Mesodermal cell (in vitro differentiated cells): ENCODE measurements at regions not wholly inside any gene's neighbourhood (a gene's known extent, or its start where the extent isn't known, plus 50 kb on each side); places are given as distances from the start of the nearest gene placed in this dataset.
"Not testable (repeated sequence)": the region's sequence is repeated elsewhere in the genome, so short reads cannot be mapped to it uniquely, and the experiment has no call there.

ENCODE experiments used
- H3K27ac ChIP-seq: 2 replicates; pipeline ENCODE4 v1.7.0; 2013; ENCODE audit warnings: mild to moderate bottlenecking, low read depth, low read length, moderate library complexity; ENCODE audit not compliant: severe bottlenecking
- H3K36me3 ChIP-seq: 2 replicates; pipeline ENCODE4 v1.7.1; 2013; ENCODE audit warnings: mild to moderate bottlenecking, low read length, moderate library complexity; ENCODE audit not compliant: control insufficient read depth, insufficient read depth
- H3K4me1 ChIP-seq: one replicate; pipeline ENCODE4 v1.7.1; 2013; ENCODE audit warnings: mild to moderate bottlenecking, low read length; ENCODE audit not compliant: insufficient read depth, control insufficient read depth, poor library complexity, severe bottlenecking
- H3K4me3 ChIP-seq: 2 replicates; pipeline ENCODE4 v1.7.0; 2013; ENCODE audit warnings: low read length, control low read depth, mild to moderate bottlenecking; ENCODE audit not compliant: insufficient read depth, poor library complexity, severe bottlenecking; ENCODE audit errors: extremely low read depth
- H3K9me3 ChIP-seq: 2 replicates; pipeline ENCODE4 v1.7.1; 2013; ENCODE audit warnings: mild to moderate bottlenecking, low read length, moderate library complexity; ENCODE audit not compliant: control insufficient read depth
- WGBS, 2 experiments: methylation state at CpG; one replicate each; pipeline ENCODE4 v1.1.5; 2013; ENCODE audit warnings: missing lambda C conversion rate in 2 of 2; ENCODE audit not compliant: insufficient coverage in 2 of 2; 5-methylcytosine and 5-hydroxymethylcytosine counted together

DNA sequence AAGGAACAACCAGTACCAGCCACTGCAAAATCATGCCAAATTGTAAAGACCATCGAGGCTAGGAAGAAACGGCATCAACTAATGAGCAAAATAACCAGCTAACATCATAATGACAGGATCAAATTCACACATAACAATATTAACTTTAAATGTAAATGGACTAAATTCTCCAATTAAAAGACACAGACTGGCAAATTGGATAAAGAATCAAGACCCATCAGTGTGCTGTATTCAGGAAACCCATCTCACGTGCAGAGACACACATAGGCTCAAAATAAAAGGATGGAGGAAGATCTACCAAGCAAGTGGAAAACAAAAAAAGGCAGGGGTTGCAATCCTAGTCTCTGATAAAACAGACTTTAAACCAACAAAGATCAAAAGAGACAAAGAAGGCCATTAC lies 97.6 kb downstream of the GPX5 start:
- H3K36me3 ChIP-seq, H3K9me3 ChIP-seq, H3K4me3 ChIP-seq, H3K27ac ChIP-seq, H3K4me1 ChIP-seq: not testable (repeated sequence)
- no CpG with 5 or more reads among the region's 3 CpGs for whole genome bisulfite sequencing, 2 experiments

GRCh38 chr6:28626386-28626785 lies 100.7 kb downstream of the GPX5 start:
- H3K27ac ChIP-seq, H3K4me3 ChIP-seq, H3K9me3 ChIP-seq, H3K36me3 ChIP-seq, H3K4me1 ChIP-seq: not testable (repeated sequence)
- no CpG with 5 or more reads among the region's 2 CpGs for WGBS, 2 experiments

GRCh38 chr6:28632326-28632851 lies 106.7 kb downstream of the GPX5 start:
- WGBS, 2 experiments, result 88 to 89% methylated on average over 3 of the region's 5 CpGs
- no peaks in the 10 kb centered on the region for H3K36me3 ChIP-seq

DNA sequence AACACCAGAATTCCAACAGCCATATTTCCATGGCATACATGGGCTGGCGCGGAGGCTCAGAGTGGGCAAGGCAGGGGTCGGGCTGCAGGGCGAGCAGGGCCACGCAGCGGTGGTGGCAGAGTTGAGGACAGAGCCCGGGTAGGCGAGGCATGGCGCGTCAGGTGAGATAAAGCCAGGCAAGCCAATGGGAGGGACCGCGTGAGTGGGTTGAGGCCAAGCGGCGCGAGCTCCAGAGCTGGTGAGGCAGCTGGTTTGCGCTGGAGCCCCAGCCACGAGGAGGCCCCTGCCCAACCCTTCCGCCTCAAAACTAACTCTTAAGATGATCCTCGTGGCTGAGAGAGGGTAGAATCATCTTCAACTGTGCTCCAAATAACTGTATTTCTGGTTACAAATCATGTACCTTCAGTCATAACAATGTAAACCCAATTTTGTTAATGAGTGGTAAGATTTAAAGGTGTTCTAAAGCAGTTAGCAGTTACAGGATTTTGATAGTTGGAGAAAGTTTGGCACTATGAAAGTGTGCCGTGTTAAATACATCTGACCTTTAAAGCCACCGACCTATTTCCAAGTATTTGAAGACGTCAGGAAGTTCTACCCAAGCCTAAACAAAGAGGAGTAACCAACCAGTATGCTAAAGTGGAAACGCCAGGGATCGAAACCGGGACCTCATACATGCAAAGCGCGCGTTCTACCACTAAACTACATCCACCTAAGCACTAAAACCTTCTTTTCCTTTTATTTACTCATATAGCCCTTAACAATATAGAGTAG lies 107.9 kb downstream of the GPX5 start:
- H3K4me1 ChIP-seq, result no peaks in the 10 kb centered on the region
- H3K4me3 ChIP-seq, result no peak overlapping the region
- no peaks in the 10 kb centered on the region for H3K36me3 ChIP-seq
- WGBS, 2 experiments, result 92 to 96% methylated on average over 23 to 26 of the region's 28 CpGs
- H3K27ac ChIP-seq, result no peak overlapping the region
- no peaks in the 10 kb centered on the region for H3K9me3 ChIP-seq

More at GRCh38 chr6:28632326-28632851, 106.7 kb downstream of the GPX5 start:
- Histone ChIP-seq H3K4me3 (no peak overlapping the region), H3K9me3 (no peaks in the 10 kb centered on the region), H3K27ac (no peak overlapping the region), H3K4me1 (no peaks in the 10 kb centered on the region)

DNA sequence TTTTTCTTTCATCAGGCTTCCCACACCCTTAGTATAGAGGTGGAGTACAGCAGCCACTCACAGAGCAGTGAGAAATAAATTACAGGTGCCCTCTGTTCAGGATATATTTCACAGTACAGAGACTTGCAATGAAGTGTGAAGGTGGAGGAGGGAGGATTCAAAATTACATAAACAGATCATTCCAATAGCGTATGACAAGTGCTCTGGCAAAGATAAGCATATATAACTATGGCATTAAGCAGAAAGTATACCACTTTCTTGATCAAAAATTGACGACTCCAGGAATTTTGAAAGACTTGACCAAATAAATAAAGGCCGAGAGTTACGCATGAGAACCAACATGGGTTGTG lies 108.7 kb downstream of the GPX5 start:
- peak overlapping the region; percentile 54 for H3K4me3 ChIP-seq
- 16 to 30% methylated on average over 3 of the region's 4 CpGs for WGBS, 2 experiments
- H3K9me3 ChIP-seq, result no peaks in the 10 kb centered on the region
- H3K36me3 ChIP-seq, result no peaks in the 10 kb centered on the region
- no peak overlapping the region for H3K27ac ChIP-seq
- H3K4me1 ChIP-seq, result no peaks in the 10 kb centered on the region

- 1% methylated on average over 37 to 47 of the region's 48 CpGs for WGBS, 2 experiments
- no peak overlapping the region for H3K27ac ChIP-seq
- no peaks in the 10 kb centered on the region for H3K4me1 ChIP-seq
- peak overlapping the region; percentile 54 for H3K4me3 ChIP-seq
- H3K36me3 ChIP-seq, result no peaks in the 10 kb centered on the region
- H3K9me3 ChIP-seq, result no peaks in the 10 kb centered on the region
Measured at GRCh38 chr6:28634761-28635546, 109.3 kb downstream of the GPX5 start.

DNA sequence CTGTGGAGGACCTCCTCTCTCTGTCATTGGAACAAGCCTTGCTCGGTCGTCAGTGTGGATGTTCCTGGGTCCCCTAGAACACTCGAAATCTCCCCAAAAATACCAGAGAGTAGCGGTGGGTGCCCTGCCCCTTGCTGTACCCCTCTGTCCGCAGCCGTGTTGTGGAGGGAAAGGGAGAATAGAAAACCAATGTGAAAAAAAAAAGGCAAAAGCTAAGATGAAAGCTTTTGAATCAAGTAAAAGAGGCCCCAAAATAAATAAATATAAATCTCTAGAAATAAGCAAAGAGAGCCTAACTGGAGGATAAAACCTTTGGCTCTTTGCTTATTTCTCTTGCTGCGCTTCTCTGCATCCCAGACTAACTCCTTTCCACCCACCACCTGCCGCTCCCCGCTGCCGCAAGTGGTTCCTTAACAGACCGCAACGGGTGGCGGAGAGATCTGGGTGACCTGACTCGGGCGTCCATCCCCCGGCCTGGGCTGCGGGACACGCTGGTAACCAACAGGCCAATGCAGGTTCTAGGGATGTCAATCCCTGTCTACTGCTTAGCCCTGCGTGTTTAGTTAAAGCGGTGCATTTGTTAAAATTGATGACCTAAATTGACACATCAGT lies 110.0 kb downstream of the GPX5 start:
- 0 to 3% methylated on average over 3 to 9 of the region's 20 CpGs for WGBS, 2 experiments

GRCh38 chr6:28638787-28639430 lies 113.2 kb downstream of the GPX5 start:
- H3K27ac ChIP-seq, result no peak overlapping the region
- 89 to 90% methylated on average over 17 to 21 of the region's 21 CpGs for WGBS, 2 experiments
- no peaks in the 10 kb centered on the region for H3K4me1 ChIP-seq
- H3K9me3 ChIP-seq, result no peaks in the 10 kb centered on the region
- H3K4me3 ChIP-seq, result no peak overlapping the region
- H3K36me3 ChIP-seq, result no peaks in the 10 kb centered on the region

More for the DNA sequence above, 110.0 kb downstream of the GPX5 start:
- no peak overlapping the region for H3K27ac ChIP-seq
- no peaks in the 10 kb centered on the region for H3K4me1 ChIP-seq
- no peaks in the 10 kb centered on the region for H3K36me3 ChIP-seq
- H3K4me3 ChIP-seq, result peak overlapping the region; percentile 54
- no peaks in the 10 kb centered on the region for H3K9me3 ChIP-seq

DNA sequence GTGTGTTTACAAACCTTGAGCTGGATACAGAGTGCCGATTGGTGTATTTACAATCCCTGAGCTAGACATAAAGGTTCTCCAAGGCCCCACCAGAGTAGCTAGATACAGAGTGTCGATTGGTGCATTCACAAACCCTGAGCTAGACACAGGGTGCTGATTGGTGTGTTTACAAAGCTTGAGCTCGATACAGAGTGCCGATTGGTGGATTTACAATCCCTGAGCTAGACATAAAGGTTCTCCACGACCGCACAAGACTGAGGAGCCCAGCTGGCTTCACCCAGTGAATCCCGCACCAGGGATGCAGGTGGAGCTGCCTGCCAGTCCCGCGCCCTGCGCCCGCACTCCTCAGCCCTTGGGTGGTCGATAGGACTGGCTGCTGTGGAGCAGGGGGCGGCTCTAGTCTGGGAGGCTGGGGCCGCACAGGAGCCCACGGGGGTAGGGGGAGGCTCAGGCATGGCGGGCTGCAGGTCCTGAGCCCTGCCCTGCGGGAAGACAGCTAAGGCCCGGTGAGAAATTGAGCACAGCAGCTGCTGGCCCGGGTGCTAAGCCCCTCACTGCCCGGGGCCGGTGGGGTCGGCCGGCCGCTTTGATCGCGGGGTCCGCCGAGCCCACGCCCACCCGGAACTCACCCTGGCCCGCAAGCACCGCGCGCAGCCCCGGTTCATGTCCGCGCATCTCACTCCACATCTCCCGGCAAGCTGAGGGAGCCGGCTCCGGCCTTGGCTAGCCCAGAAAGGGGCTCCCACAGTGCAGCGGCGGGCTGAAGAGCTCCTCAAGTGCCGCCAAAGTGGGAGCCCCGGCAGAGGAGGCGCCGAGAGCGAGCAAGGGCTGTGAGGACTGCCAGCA lies 114.0 kb downstream of the GPX5 start:
- not testable (repeated sequence) for H3K27ac ChIP-seq, H3K36me3 ChIP-seq, H3K4me1 ChIP-seq, H3K4me3 ChIP-seq, H3K9me3 ChIP-seq
- WGBS, 2 experiments, result 94% methylated on average over 24 to 39 of the region's 47 CpGs
